ENCODE measurements at regions not wholly inside any gene's neighbourhood (a gene's known extent, or its start where the extent isn't known, plus 50 kb on each side); places are given as distances from the start of the nearest gene placed in this dataset.

GRCh38 chr18:38305961-38306360 is 740.4 kb upstream of the CELF4 start:
- H4K20me1 ChIP-seq (replicated peaks in 1 of 2; ENCODE audit: control insufficient read depth in 1 of 2, insufficient read depth in 2 of 2, low read length in 2 of 2) = no peaks in the 10 kb centered on the region
- no peak overlapping the region for H2AK5ac ChIP-seq (ENCODE audit: low read depth, low read length)
- H3K18ac ChIP-seq (ENCODE audit: extremely low read depth, low read length) = no peak overlapping the region
- H4K91ac ChIP-seq (replicated peaks; ENCODE audit: insufficient read length, low read length) = no peak overlapping the region
- WGBS, 2 experiments (ENCODE audit: extremely low coverage in 1 of 2, insufficient coverage in 1 of 2, insufficient read length in 1 of 2, insufficient replicate concordance in 2 of 2, low coverage in 1 of 2, low lambda C conversion rate in 2 of 2, missing lambda C conversion rate in 1 of 2) = 95% methylated on average over 4 of the region's 4 CpGs; no CpG with 5 or more reads in 1 of the 2 experiments
- no peak overlapping the region for H3K23ac ChIP-seq (ENCODE audit: insufficient read length)
- H2AFZ ChIP-seq (ENCODE audit: low read length) = no peak overlapping the region
- no peaks in the 10 kb centered on the region for H3K79me1 ChIP-seq (ENCODE audit: low read depth, low read length)
- no peak overlapping the region for H3K4me2 ChIP-seq (ENCODE audit: insufficient read depth in 1 of 2, low read depth in 2 of 2, low read length in 2 of 2)
- H3K23me2 ChIP-seq (ENCODE audit: low read depth, low read length) = no peaks in the 10 kb centered on the region
- H3K9ac ChIP-seq (replicated peaks in 1 of 4; ENCODE audit: extremely low read depth in 1 of 4, low read depth in 3 of 4, low read length in 3 of 4) = no peak overlapping the region
- ChIA-PET CTCF (ENCODE audit: partially characterized antibody) (interaction anchor here (0.8 kb wide), 1 partner anchor 174 kb away, joined by 3 read pairs; no protein-coding TSS in a partner anchor), POLR2A (ENCODE audit: partially characterized antibody) (no interaction called here)
- no peak overlapping the region for H3K4me3 ChIP-seq (ENCODE audit: extremely low read depth in 1 of 4, insufficient read depth in 2 of 4, low read depth in 3 of 4, low read length in 4 of 4)
- no peak overlapping the region for H2BK120ac ChIP-seq (replicated peaks; ENCODE audit: low read depth, low read length)
- H3K27ac ChIP-seq (ENCODE audit: low read depth, low read length) = no peak overlapping the region
- FAIRE-seq = no peak
- no peak overlapping the region for H2BK12ac ChIP-seq (ENCODE audit: low read depth, low read length)
- no peak overlapping the region for H2BK15ac ChIP-seq (ENCODE audit: low read length)
- no peak for DNase-seq (ENCODE audit: low read depth in 1 of 2, low spot score in 2 of 2)
- H3K9me3 ChIP-seq (ENCODE audit: insufficient read depth in 2 of 2, low read depth in 1 of 2, low read length in 1 of 2) = peaks cover 0 to 2% of the 10 kb centered on the region in 2 experiments; a peak in 1 of 4 replicates
- no peak overlapping the region for H4K5ac ChIP-seq (ENCODE audit: insufficient read length, low read depth, low read length)
- no peak overlapping the region for H2BK20ac ChIP-seq (ENCODE audit: low read length)
- H3K27me3 ChIP-seq (replicated peaks in 1 of 4; ENCODE audit: control insufficient read depth in 3 of 4, extremely low read depth in 1 of 4, insufficient read depth in 3 of 4, low read length in 3 of 4) = no peaks in the 10 kb centered on the region
- H4K8ac ChIP-seq (ENCODE audit: extremely low read depth, insufficient read depth, low read length) = no peak overlapping the region
- H3K4me1 ChIP-seq (replicated peaks in 1 of 4; ENCODE audit: control insufficient read depth in 3 of 4, insufficient read depth in 4 of 4, low read length in 3 of 4) = peaks cover 0 to 4% (median 0%) of the 10 kb centered on the region in 4 experiments; a peak in 1 of 7 replicates
- H2BK5ac ChIP-seq (ENCODE audit: low read depth, low read length) = no peak overlapping the region
- H3K14ac ChIP-seq (ENCODE audit: insufficient read length) = no peak overlapping the region
- no peak overlapping the region for H3K4ac ChIP-seq (replicated peaks; ENCODE audit: insufficient read length, low read depth, low read length)
- H3K79me2 ChIP-seq (ENCODE audit: control insufficient read depth in 1 of 2, insufficient read depth in 2 of 2, low read length in 2 of 2) = no peaks in the 10 kb centered on the region
- H3K56ac ChIP-seq (replicated peaks; ENCODE audit: insufficient read length, low read depth, low read length) = no peak overlapping the region
- no peaks in the 10 kb centered on the region for H3K36me3 ChIP-seq (ENCODE audit: control insufficient read depth in 2 of 4, insufficient read depth in 4 of 4, low read length in 3 of 4)
- no peak for TF ChIP-seq JUN (IDR thresholded peaks at IDR 0.05; ENCODE audit: low read depth, low read length)
- no peak for TF ChIP-seq USF2 (IDR thresholded peaks at IDR 0.05; ENCODE audit: low read length)
- no peak for TF ChIP-seq TAF1 (IDR thresholded peaks at IDR 0.05; ENCODE audit: low read depth, low read length)
- TF ChIP-seq NRF1 (IDR thresholded peaks at IDR 0.05; ENCODE audit: low read depth, low read length) = no peak
- TF ChIP-seq BCL11A (IDR thresholded peaks at IDR 0.05; ENCODE audit: low read depth in 2 of 2, low read length in 2 of 2) = no peak
- TF ChIP-seq ATF2 (IDR thresholded peaks at IDR 0.05; ENCODE audit: low read length) = no peak
- no peak for TF ChIP-seq EP300 (IDR thresholded peaks at IDR 0.05; ENCODE audit: borderline replicate concordance in 1 of 2, low read depth in 2 of 2, low read length in 2 of 2)
- no peak for TF ChIP-seq TCF12 (IDR thresholded peaks at IDR 0.05; ENCODE audit: low read depth, low read length)
- no peak for TF ChIP-seq POLR2AphosphoS5 (IDR thresholded peaks at IDR 0.05; ENCODE audit: low read depth, low read length)
- TF ChIP-seq TAF7 (optimal IDR thresholded peaks at IDR 0.05; ENCODE audit: borderline replicate concordance, low read depth, low read length) = no peak
- no peak for TF ChIP-seq ZNF274 (IDR thresholded peaks at IDR 0.05; ENCODE audit: borderline replicate concordance, extremely low read depth, low read length)
- TF ChIP-seq CBX5 (IDR thresholded peaks at IDR 0.05; ENCODE audit: low read depth, low read length) = no peak
- no peak for TF ChIP-seq SIRT6 (IDR thresholded peaks at IDR 0.05; ENCODE audit: low read length)

All from H1 (cell line).